ENCODE measurements at regions not wholly inside any gene's neighbourhood (a gene's known extent, or its start where the extent isn't known, plus 50 kb on each side); places are given as distances from the start of the nearest gene placed in this dataset.

- Histone ChIP-seq H3K4me1 (no peaks in the 10 kb centered on the region), H3K4me2 (no peak overlapping the region), H3K9me3 (no peaks in the 10 kb centered on the region), H3K27ac (no peak overlapping the region), H3K4me3 (no peak overlapping the region)
- DNase-seq (ENCODE audit: low read depth in 1 of 2, low spot score in 1 of 2) (no peak), FAIRE-seq (no peak), ATAC-seq (no peak)
- 0% methylated on average over 2 of the region's 2 CpGs for WGBS (ENCODE audit: missing lambda C conversion rate)
- TF ChIP-seq, protein P1, sequence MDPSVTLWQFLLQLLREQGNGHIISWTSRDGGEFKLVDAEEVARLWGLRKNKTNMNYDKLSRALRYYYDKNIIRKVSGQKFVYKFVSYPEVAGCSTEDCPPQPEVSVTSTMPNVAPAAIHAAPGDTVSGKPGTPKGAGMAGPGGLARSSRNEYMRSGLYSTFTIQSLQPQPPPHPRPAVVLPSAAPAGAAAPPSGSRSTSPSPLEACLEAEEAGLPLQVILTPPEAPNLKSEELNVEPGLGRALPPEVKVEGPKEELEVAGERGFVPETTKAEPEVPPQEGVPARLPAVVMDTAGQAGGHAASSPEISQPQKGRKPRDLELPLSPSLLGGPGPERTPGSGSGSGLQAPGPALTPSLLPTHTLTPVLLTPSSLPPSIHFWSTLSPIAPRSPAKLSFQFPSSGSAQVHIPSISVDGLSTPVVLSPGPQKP (IDR thresholded peaks at IDR 0.05; ENCODE audit: low read depth, low read length) = no peak
- TF ChIP-seq EHMT2 (IDR thresholded peaks at IDR 0.05; ENCODE audit: low read depth) (no peak), GATA3 (IDR thresholded peaks at IDR 0.05; ENCODE audit: borderline replicate concordance) (no peak), RAD21 (conservative IDR thresholded peaks at IDR 0.05 in 1 of 2, IDR thresholded peaks at IDR 0.05 in 1 of 2) (no peak), RFX5 (IDR thresholded peaks at IDR 0.05) (no peak), CHD4 (IDR thresholded peaks at IDR 0.05; ENCODE audit: borderline replicate concordance) (no peak), FOXS1 (CRISPR knock-in tag; IDR thresholded peaks at IDR 0.05) (no peak), RNF2 (IDR thresholded peaks at IDR 0.05; ENCODE audit: borderline replicate concordance, low read depth) (no peak), KDM5A (IDR thresholded peaks at IDR 0.05) (no peak), SMC3 (IDR thresholded peaks at IDR 0.05) (no peak)
- CTCF ChIA-PET = no interaction called here
- POLR2A ChIA-PET = no interaction called here
Measured at GRCh38 chr10:111774486-111774885, 409.1 kb downstream of the GPAM start.

- CTCF ChIA-PET = no interaction called here
- POLR2A ChIA-PET = no interaction called here
- Histone ChIP-seq H3K4me2 (no peak overlapping the region), H3K27ac (no peak overlapping the region), H3K4me3 (no peak overlapping the region), H3K4me1 (no peaks in the 10 kb centered on the region), H3K9me3 (no peaks in the 10 kb centered on the region)
- TF ChIP-seq NPAS2 (CRISPR knock-in tag; IDR thresholded peaks at IDR 0.05; ENCODE audit: borderline replicate concordance) (no peak), MAFK (IDR thresholded peaks at IDR 0.05; ENCODE audit: partially characterized antibody) (no peak), KDM5A (IDR thresholded peaks at IDR 0.05) (no peak), E2F6 (IDR thresholded peaks at IDR 0.05; ENCODE audit: borderline replicate concordance, low read depth) (no peak), ZNF302 (CRISPR knock-in tag; IDR thresholded peaks at IDR 0.05) (no peak), CBX2 (IDR thresholded peaks at IDR 0.05; ENCODE audit: borderline replicate concordance, low read depth) (no peak), RFX5 (IDR thresholded peaks at IDR 0.05) (no peak), CHD2 (IDR thresholded peaks at IDR 0.05; ENCODE audit: low read length, partially characterized antibody) (no peak), TFCP2L1 (CRISPR knock-in tag; IDR thresholded peaks at IDR 0.05) (no peak), HOXA7 (CRISPR knock-in tag; IDR thresholded peaks at IDR 0.05) (no peak), FOSL2 (IDR thresholded peaks at IDR 0.05) (no peak), FOSL2 (CRISPR knock-in tag; IDR thresholded peaks at IDR 0.05) (no peak), CHD4 (IDR thresholded peaks at IDR 0.05; ENCODE audit: borderline replicate concordance) (no peak), SREBF2 (IDR thresholded peaks at IDR 0.05) (no peak), POLR2A (IDR thresholded peaks at IDR 0.05; ENCODE audit: low read length) (no peak), ESRRA (IDR thresholded peaks at IDR 0.05; ENCODE audit: borderline replicate concordance, low read length) (no peak), ZC3H11A (IDR thresholded peaks at IDR 0.05) (no peak)
- TF ChIP-seq, protein P1 (IDR thresholded peaks at IDR 0.05; ENCODE audit: low read depth, low read length) = no peak
- TF ChIP-seq, protein P2, sequence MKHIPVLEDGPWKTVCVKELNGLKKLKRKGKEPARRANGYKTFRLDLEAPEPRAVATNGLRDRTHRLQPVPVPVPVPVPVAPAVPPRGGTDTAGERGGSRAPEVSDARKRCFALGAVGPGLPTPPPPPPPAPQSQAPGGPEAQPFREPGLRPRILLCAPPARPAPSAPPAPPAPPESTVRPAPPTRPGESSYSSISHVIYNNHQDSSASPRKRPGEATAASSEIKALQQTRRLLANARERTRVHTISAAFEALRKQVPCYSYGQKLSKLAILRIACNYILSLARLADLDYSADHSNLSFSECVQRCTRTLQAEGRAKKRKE (CRISPR knock-in tag; IDR thresholded peaks at IDR 0.05; ENCODE audit: low read depth) = no peak
- no peak for DNase-seq (ENCODE audit: low read depth in 1 of 2, low spot score in 1 of 2)
- no peak for FAIRE-seq
- no peak for ATAC-seq
- WGBS (ENCODE audit: missing lambda C conversion rate) = 0% methylated on average over 1 of the region's 1 CpG
Measured at GRCh38 chr10:111784436-111784835, 399.1 kb downstream of the GPAM start.
